Anterior cingulate cortex (tissue), 58 donors: ENCODE measurements at regions not wholly inside any gene's neighbourhood (a gene's known extent, or its start where the extent isn't known, plus 50 kb on each side); places are given as distances from the start of the nearest gene placed in this dataset.

Source experiments
- DNase-seq, 58 donors: peaks; one replicate each; lab custom pipeline; 2025; lab: John Stamatoyannopoulos, UW

GRCh38 chr4:24249972-24250371 lies 334.4 kb downstream of the DHX15 start:
- no peak for DNase-seq

GRCh38 chr4:24248674-24249630 lies 335.4 kb downstream of the DHX15 start:
- DNase-seq = no peak

- DNase-seq = peak in 7 of 58 donors; percentile 3 to 30 (median 14)
Measured at GRCh38 chr4:24245491-24245820, 338.9 kb downstream of the DHX15 start.

GRCh38 chr4:24244663-24245490 lies 339.5 kb downstream of the DHX15 start:
- DNase-seq = peak in 2 of 58 donors; percentile 10 to 16

- no peak for DNase-seq
Measured at GRCh38 chr4:24243641-24244040, 340.7 kb downstream of the DHX15 start.

GRCh38 chr4:24241511-24241910 lies 342.8 kb downstream of the DHX15 start:
- no peak for DNase-seq

- no peak for DNase-seq
Measured at GRCh38 chr4:24240655-24241054, 343.7 kb downstream of the DHX15 start.

- DNase-seq = no peak
Measured at GRCh38 chr4:24237709-24238108, 346.6 kb downstream of the DHX15 start.

GRCh38 chr4:24236532-24236931 lies 346.7 kb upstream of the PPARGC1A start:
- no peak for DNase-seq

GRCh38 chr4:24236120-24236519 lies 346.3 kb upstream of the PPARGC1A start:
- DNase-seq = no peak

- no peak for DNase-seq
Measured at GRCh38 chr4:24235618-24236017, 345.8 kb upstream of the PPARGC1A start.

- DNase-seq = no peak
Measured at GRCh38 chr4:24234288-24234848, 344.5 kb upstream of the PPARGC1A start.

- no peak for DNase-seq
Measured at GRCh38 chr4:24230955-24231354, 341.1 kb upstream of the PPARGC1A start.

- DNase-seq = no peak
Measured at GRCh38 chr4:24229978-24230377, 340.1 kb upstream of the PPARGC1A start.

- DNase-seq = no peak
Measured at GRCh38 chr4:24228692-24229091, 338.8 kb upstream of the PPARGC1A start.

GRCh38 chr4:24226667-24227066 lies 336.8 kb upstream of the PPARGC1A start:
- no peak for DNase-seq

- no peak for DNase-seq
Measured at GRCh38 chr4:24226023-24226422, 336.2 kb upstream of the PPARGC1A start.

- DNase-seq = no peak
Measured at GRCh38 chr4:24224446-24224845, 334.6 kb upstream of the PPARGC1A start.

GRCh38 chr4:24219209-24219608 lies 329.4 kb upstream of the PPARGC1A start:
- DNase-seq = no peak

- DNase-seq = no peak
Measured at GRCh38 chr4:24218566-24218965, 328.7 kb upstream of the PPARGC1A start.

GRCh38 chr4:24214796-24215195 lies 324.9 kb upstream of the PPARGC1A start:
- no peak for DNase-seq
